OCI-LY3 (cell line): ENCODE measurements at regions not wholly inside any gene's neighbourhood (a gene's known extent, or its start where the extent isn't known, plus 50 kb on each side); places are given as distances from the start of the nearest gene placed in this dataset.

Experiments
- H2AFZ ChIP-seq: fragments of 200-600, 300-600 bp; shearing (Covaris generic); 2 replicates; pipeline ENCODE4 v1.6.0; 2014; ENCODE audit warnings: antibody characterized with exemption, low read depth, low read length
- H3K27ac ChIP-seq: fragments of 200-600, 300-600 bp; sonication (generic); 2 replicates; pipeline ENCODE4 v1.5.1; 2014; ENCODE audit warnings: mild to moderate bottlenecking, low read length, moderate library complexity, mixed read lengths
- H3K27me3 ChIP-seq: fragments of 200-600, 300-600 bp; sonication (generic); 2 replicates; pipeline ENCODE4 v1.6.1; 2014; ENCODE audit warnings: low read depth, low read length, mixed read lengths
- H3K36me3 ChIP-seq: fragments of 200-600, 300-600 bp; sonication (generic); replicated peaks from 2 replicates; pipeline ENCODE3; 2014; ENCODE audit warnings: low read depth, low read length, mixed read lengths
- H3K4me1 ChIP-seq: fragments of 300-600, 200-600 bp; sonication (generic); 2 replicates; pipeline ENCODE4 v1.6.1; 2014; ENCODE audit warnings: low read length, mixed read lengths
- H3K4me2 ChIP-seq: fragments of 200-600, 300-600 bp; sonication (generic); 2 replicates; pipeline ENCODE4 v1.6.1; 2014; ENCODE audit warnings: low read length, mixed read lengths
- H3K4me3 ChIP-seq: fragments of 300-600, 200-600 bp; sonication (generic); 2 replicates; pipeline ENCODE4 v1.5.1; 2014; ENCODE audit warnings: antibody characterized with exemption, mild to moderate bottlenecking, low read length, moderate library complexity
- H3K79me2 ChIP-seq: fragments of 300-600, 200-600 bp; shearing (Covaris generic); 2 replicates; pipeline ENCODE4 v1.6.1; 2014; ENCODE audit warnings: mild to moderate bottlenecking, low read length, mixed read lengths
- H3K9ac ChIP-seq: fragments of 300-600, 200-600 bp; shearing (Covaris generic); 2 replicates; pipeline ENCODE4 v1.6.0; 2014; ENCODE audit warnings: mild to moderate bottlenecking, low read length, moderate library complexity
- H3K9me3 ChIP-seq: fragments of 200-600, 300-600 bp; shearing (Covaris generic); 2 replicates; pipeline ENCODE4 v1.6.1; 2014; ENCODE audit warnings: low read length, mixed read lengths; ENCODE audit not compliant: insufficient read depth
- H4K20me1 ChIP-seq: fragments of 200-600, 300-600 bp; sonication (generic); 2 replicates; pipeline ENCODE4 v1.6.1; 2016; ENCODE audit warnings: low read length, mixed read lengths; ENCODE audit not compliant: insufficient read depth
- CTCF ChIP-seq: fragments of 200-600, 300-600 bp; sonication (generic); IDR thresholded peaks from 2 replicates; pipeline ENCODE4 v1.5.1; 2014; ENCODE audit warnings: antibody characterized with exemption, low read length, low read depth
- EZH2phosphoT487 ChIP-seq: fragments of 200-600 bp; shearing (Covaris generic); IDR thresholded peaks from 2 replicates; pipeline ENCODE4 v1.6.1; 2018; ENCODE audit warnings: antibody characterized with exemption, mixed run types, low read depth

- Histone ChIP-seq H4K20me1 (no peaks in the 10 kb centered on the region), H3K36me3 (no peaks in the 10 kb centered on the region), H3K79me2 (no peaks in the 10 kb centered on the region), H3K27ac (no peak overlapping the region), H3K9ac (no peak overlapping the region), H3K4me3 (no peak overlapping the region), H3K9me3 (no peaks in the 10 kb centered on the region), H2AFZ (no peak overlapping the region), H3K4me2 (no peak overlapping the region), H3K4me1 (no peaks in the 10 kb centered on the region), H3K27me3 (no peaks in the 10 kb centered on the region)
- no peak for TF ChIP-seq CTCF
- TF ChIP-seq EZH2phosphoT487, result no peak
Observed at GRCh38 chr3:5784690-5785089, 597.2 kb downstream of the EDEM1 start.

- Histone ChIP-seq H3K4me3 (no peak overlapping the region), H3K27ac (no peak overlapping the region), H2AFZ (no peak overlapping the region), H3K4me1 (no peaks in the 10 kb centered on the region), H3K9ac (no peak overlapping the region), H3K9me3 (no peaks in the 10 kb centered on the region), H3K4me2 (no peak overlapping the region), H4K20me1 (no peaks in the 10 kb centered on the region), H3K79me2 (no peaks in the 10 kb centered on the region), H3K27me3 (no peaks in the 10 kb centered on the region), H3K36me3 (no peaks in the 10 kb centered on the region)
- TF ChIP-seq EZH2phosphoT487, result no peak
- no peak; the same call in 1 of the 2 replicates for TF ChIP-seq CTCF
Observed at GRCh38 chr3:5787861-5788488, 600.5 kb downstream of the EDEM1 start.

GRCh38 chr3:5788496-5788895 is 601.0 kb downstream of the EDEM1 start:
- no peak overlapping the region for H3K4me2 ChIP-seq

GRCh38 chr3:5791558-5791957 is 604.1 kb downstream of the EDEM1 start:
- Histone ChIP-seq H4K20me1 (no peaks in the 10 kb centered on the region), H2AFZ (no peak overlapping the region), H3K4me2 (no peak overlapping the region), H3K9ac (no peak overlapping the region), H3K27me3 (no peaks in the 10 kb centered on the region), H3K27ac (no peak overlapping the region), H3K79me2 (no peaks in the 10 kb centered on the region), H3K4me3 (no peak overlapping the region), H3K9me3 (no peaks in the 10 kb centered on the region), H3K36me3 (no peaks in the 10 kb centered on the region), H3K4me1 (no peaks in the 10 kb centered on the region)
- TF ChIP-seq CTCF (no peak), EZH2phosphoT487 (no peak)

More at GRCh38 chr3:5788496-5788895, 601.0 kb downstream of the EDEM1 start:
- Histone ChIP-seq H3K27ac (no peak overlapping the region), H3K36me3 (no peaks in the 10 kb centered on the region), H2AFZ (no peak overlapping the region), H3K4me1 (no peaks in the 10 kb centered on the region), H3K79me2 (no peaks in the 10 kb centered on the region), H3K4me3 (no peak overlapping the region), H3K9ac (no peak overlapping the region), H3K9me3 (no peaks in the 10 kb centered on the region), H3K27me3 (no peaks in the 10 kb centered on the region), H4K20me1 (no peaks in the 10 kb centered on the region)
- TF ChIP-seq EZH2phosphoT487 (no peak), CTCF (no peak)
